Stromal cell of bone marrow (primary cell): ENCODE measurements at regions not wholly inside any gene's neighbourhood (a gene's known extent, or its start where the extent isn't known, plus 50 kb on each side); places are given as distances from the start of the nearest gene placed in this dataset.
"Not testable (repeated sequence)": the region's sequence is repeated elsewhere in the genome, so short reads cannot be mapped to it uniquely, and the experiment has no call there.

ENCODE experiments used
- DNase-seq: peaks from one replicate; pipeline ENCODE4 v3.0.0-alpha.2; 2012; ENCODE audit warnings: low read depth

DNA sequence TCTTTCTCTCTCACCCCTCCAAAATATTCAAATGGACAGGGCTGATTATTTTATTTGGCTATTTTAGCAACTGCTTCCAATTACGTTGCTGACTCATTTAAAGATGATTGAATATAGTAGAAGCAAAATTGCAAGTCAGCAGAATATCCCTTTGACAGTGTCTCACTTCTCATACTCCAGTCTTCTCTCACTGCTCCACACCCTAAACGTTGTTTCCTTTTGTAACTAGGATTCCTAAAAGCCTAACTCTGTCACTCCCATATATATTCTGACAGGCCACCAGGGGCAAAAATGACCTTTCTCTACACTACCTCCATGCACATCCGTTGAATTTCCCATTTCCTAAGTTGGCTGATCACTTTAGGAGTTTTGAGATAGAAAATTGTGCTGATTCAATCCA, 351.1 kb downstream of the RND3 start:
- peak; percentile 52 for DNase-seq

DNA sequence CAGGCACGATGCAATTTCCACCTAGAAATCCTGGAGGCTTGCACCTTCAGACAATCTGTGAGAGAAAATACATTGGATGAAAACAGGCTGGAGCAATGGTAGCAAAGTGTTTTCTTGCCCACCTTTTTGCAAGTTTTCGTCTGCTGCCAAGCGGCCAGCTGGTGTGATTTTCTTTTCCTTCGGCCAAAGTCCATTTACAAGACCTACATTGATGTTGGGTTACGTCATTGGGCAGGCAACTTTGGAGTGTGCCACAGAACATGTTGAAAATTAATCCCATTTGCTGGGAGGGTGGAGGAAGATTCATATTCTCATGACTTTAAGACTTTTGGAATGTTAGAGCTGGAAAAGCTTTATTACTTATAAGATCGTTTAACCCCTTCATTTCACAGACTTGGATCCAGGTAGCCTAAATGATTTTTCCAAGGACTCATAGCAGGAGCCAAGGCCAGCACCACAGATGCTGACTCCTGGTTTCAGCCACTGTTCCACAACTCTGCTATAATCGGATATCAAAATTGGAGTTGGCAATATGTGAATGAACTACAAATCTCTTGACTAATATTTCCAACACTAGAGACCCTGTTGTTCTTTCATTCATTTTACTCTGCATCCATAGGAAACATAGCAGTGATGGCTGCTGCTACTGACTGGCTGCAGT, 352.1 kb downstream of the RND3 start:
- DNase-seq = no peak

DNA sequence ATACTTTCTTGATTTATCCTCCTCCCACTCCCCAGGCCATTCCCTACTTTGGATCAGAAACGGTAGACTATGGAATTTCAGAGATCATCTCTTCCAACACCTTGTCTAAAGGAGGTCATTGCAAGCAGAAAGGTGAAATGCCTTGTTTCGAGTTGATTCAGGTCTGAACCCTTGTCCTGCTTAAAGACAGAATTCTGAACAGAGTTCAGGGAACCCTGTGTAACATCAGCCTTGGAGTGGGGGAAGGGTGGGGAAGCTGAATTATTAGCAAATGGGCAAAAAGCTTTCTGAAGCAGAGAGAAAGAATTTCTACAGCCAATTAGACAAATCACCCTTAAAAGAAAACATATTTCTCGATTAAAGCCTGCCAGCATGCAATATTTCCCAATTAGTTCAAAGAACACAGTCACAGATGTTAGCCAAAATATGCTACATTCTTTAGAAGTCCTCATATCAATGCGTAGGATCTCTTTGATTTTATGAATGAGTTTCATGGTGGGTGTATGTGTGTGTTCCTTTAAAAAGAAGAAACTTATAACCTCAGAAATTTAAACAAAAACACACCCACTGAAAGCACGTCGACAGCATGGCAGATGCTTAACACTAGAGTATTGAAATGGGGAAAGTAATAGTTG, 353.1 kb downstream of the RND3 start:
- DNase-seq = no peak

DNA sequence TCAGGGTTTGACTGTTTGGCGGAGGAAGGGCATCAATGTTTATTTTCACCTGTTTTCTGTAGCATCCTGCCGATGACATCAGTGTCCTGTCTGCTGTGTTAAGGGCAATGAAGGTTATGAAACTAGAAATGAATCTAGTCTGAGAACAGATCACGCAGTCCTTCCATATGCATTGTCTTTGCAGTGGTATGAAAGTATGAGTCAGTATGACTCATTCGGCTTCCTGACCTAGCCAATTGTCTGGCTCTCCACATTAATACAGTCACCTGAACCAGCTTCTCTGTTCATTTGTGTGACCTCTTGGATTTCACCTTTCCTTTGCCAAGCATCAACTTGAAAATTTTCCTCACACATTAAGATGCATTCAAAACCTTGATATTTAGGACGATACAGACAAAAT, 353.8 kb downstream of the RND3 start:
- DNase-seq = no peak

DNA sequence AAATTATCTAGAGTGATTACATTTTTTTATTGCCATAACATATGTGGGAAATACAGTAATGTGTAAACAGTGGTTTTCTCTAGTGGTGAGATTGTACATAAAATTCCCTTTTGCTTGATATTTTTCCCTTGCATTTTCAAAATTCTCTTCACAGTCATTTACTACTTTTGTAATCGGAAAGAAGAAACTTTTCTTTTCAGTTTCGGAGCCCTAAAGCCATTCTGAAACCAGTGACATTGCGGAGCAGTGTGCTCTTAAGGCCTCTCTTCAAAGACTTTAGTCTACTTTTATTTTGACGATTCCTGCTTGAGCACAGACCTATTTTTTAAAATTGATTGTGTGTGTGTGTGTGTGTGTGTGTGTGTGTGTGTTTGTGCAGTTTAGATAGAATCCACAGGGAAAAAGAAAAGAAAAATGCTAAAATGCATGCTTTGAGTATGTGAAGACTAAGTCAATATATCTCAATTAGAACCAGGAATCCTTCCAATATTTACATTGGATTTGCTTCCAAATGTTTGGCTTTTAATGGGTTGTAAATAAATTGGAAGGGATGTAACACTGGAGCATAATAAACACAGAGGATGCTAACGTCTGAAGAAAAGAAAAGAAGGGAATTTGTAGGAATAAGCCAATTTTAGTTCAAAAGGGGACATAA, 357.4 kb downstream of the RND3 start:
- no peak for DNase-seq

DNA sequence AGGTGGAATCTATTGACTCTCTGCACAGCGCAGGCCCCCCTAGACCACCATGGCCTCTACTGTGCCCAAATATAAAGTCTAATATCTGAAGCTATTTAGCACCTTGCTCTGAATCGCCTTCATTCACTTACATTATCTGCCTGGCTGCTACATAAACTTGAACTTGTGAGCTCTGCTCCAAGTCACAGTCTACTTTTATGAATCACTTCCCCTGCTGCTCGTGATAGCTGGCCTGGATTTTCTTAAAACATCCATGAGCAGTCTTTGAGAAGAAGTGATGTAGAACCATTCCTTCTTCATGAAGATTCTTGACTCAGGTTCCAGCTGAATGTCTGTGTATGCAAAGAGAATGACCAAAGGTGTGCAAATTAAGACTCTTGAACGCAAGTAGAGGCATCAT, 359.5 kb downstream of the RND3 start:
- DNase-seq = no peak

DNA sequence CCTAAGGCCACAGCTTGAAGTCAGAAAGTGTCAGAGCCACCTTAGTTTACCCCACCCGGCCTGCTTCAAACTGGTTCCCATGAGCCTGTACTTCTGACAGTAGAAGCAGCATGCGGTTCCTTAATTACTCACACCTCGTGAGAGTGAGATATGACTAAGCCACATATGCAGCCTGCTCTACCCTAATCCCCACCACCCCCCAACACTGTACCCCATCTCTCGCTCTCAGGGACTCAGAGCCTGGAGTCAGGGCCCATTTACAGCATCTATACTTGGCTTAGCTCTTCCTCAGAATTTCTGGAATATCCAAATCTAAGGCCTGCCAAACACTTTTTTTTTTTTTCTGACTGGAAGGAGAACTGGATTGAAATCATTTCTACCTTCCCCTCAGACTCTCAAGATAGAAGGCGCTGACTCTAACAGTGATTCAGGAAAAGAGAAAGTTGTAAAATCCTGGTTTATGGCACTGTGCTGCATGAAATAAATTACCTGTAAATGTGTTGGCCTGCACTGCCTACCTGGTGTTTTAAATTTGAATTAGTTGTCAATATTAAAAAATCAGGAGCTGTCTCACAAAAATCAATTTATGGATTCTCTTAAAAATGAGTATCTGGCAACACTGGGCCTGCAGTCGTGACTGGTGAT, 360.0 kb downstream of the RND3 start:
- DNase-seq = no peak

DNA sequence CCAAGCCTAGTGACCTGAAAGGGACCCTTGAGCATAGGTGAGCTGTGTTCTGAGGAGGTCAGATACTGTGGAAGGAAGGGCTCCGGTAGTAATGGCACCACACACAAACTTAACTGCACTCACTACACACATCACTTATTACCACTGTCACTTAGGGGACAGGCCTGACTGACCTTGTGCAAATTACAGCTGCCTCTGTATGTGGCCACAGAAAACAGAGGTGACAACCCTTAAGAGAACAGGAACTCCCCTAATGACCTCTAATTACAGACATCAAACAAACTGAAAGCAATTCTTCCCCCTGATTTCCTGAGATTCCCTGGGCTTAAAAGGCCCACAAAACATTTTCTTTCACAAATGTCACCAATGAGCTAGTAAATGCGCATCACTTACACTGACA, 360.6 kb downstream of the RND3 start:
- DNase-seq = no peak

DNA sequence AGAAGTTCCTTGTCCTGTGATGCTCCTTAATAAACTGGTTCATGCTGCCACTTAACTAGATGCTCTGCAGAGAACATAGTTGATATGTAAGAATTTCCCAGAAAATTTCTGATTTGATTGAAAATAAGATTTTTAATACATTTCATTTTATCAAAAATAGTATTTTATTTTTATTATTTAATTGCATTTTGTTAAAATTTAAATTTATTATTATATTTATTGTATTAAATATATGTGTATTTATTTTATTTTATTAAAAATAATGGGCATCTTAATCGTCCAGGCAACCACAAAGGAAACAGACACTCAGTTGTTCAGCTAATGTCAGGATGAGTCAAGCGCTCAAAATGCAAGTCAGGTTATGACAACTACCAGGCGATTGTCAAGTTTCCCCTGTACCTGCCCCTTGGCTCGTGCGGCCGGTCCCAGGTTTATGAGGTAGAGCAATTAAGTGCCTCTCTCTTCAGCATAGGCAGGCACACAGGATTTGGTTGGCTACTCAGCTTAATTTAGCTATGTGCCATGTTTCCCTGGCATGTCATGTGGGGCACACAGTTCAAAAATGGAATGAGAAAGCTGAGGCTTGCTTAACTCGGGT, 361.2 kb downstream of the RND3 start:
- no peak for DNase-seq

DNA sequence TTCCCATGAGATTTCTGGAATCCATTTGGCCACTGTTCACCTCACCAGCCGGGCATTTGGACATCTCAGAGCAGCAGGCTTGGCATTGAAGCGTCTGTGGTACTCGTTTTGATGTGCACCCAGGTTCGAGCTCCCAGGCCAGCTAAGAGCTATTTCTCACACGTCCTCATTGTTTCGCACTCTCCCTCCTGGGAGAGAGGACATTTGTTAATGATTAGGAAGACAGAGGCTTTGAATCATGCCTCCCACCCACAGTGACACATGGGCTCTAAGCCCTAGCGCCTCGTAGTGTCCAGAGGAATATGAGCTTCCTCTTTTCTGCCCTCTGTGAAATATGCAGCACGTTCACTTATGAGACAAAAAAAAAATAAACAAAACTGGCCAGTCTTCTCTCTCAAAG, 361.8 kb downstream of the RND3 start:
- DNase-seq = peak; percentile 55

DNA sequence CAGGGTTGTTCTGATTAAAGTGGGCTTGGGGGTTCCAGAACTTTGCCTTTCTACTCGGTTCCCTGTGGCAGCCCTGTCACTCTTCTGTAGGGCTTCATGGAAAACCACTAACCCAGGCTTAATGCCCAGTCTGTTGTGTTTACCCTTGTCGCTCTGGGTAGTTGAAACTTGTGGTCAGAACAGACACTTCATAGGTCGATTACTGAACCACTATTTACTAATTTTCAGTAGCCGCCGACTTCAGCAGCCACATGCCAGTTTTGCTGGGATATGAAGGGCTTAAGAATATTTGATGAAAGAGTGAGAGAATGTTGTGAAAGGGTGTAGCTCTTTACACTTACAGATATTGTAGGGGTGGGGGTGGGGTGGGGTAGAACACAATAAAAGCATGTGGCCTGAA, 362.3 kb downstream of the RND3 start:
- no peak for DNase-seq

DNA sequence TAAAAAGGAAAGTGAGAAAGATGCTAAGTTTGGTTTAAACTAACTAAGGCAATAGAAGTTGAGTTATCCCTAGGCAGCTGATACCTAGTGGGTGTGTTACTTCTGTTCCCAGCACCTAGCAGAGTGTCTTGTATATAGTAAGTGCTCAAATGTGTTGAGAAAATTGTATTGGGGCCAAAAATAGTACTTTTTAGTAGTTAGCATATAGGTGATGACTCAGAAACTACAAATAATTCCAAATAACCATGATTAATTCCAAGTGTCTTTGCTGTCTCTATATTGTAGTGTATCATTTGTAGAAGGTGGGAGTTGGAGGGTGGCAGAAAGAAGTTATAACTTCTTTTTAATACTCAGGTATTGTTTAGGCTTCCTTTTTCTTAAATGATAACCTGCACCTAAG, 362.7 kb downstream of the RND3 start:
- no peak for DNase-seq

DNA sequence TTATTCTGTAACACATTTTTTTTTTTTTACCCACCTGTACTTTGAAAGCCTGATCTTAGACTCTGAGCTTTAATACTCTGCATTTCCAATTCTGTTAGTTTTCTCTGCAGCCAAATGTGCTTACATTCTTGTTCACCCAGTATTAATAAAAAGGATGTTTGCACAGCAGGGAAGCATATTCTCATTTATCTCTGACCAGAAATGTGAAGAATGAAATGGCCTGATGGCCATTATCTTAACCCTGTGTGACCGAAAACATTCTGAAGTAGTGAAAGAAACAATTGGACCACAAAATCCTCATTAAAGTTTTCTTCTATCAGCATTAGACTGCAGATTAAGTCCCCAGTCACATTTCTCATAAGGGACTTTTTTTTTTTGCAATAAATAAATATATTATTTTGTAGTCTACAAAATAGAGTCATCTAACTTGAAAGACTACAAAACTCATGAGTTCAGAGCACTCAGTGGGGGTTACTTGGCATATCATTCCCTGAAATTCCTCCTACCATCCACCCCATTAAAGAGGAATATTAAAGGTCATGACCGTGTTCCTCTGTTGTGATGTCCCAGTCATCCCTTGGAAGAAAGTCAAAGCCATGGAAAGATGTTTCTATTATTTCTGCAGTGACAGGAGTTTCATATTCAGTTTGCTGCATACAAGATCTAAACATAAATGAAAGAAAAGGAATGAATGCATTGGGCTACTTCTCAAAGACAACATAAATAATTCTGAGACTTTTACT, 364.4 kb downstream of the RND3 start:
- no peak for DNase-seq

DNA sequence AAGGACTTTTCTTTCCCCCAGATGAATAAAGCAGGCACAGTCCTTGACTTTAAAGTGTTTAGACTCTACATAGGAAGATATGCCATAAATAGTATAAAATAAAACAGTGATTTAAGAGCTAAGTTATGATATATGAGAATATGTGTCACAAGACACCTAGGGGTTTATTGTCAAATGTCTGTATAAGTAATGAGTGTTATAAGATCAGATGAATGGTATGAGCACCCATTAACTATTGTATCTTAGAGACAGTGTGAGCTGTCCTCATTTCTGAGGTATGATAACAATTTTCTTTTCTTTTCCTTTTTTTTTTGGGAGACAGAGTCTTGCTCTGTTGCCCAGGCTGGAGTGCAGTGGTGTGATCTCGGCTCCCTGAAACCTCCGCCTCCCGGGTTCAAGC, 365.3 kb downstream of the RND3 start:
- DNase-seq = no peak

DNA sequence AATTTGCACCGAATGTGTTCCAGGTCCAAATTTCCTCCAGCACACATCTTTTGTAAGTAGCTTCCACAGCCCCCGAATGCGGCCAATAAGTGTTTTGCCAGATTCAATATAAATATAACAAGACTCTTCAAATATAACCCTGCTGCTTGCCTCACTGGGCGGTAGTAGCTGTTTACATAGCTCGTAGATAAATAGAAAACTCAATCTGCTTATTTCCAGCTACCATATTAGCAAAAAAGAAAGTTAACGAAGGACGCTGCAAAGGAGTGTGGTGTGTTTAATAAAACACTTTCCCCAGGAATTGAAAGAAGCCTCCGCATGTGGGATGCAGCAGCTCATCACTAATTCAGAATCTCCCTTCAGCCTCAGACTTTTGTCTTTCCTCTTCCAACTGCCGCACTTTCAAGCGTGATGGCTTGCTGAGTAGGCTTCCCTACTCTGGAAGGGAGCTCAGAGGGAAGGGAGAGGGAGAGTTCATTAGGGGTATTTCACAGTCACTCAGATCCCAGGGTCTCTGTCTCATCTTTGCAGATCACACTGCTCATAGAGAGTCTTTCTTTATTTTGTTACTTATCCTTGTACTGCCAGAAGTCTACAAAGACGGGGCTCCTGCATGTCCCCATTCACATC, 367.0 kb downstream of the RND3 start:
- no peak for DNase-seq

DNA sequence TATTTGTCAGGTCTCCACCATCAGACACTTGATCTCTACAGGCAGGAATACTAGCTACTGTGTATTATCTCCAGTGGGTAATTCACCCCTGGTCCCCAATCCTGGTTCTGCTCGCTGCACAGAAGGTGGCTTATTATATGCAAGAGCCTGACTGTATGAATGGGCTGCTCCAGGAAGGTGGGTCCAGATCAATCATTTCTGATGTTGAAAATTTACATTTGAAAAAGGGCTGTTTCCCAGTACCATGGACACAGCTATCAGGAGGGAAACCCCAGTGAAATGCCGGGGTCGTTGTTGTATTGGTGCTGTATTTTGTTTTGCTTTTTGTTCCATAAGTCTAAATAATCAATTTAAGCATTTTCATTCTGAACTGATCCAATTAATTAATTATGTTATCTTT, 367.6 kb downstream of the RND3 start:
- DNase-seq = no peak

DNA sequence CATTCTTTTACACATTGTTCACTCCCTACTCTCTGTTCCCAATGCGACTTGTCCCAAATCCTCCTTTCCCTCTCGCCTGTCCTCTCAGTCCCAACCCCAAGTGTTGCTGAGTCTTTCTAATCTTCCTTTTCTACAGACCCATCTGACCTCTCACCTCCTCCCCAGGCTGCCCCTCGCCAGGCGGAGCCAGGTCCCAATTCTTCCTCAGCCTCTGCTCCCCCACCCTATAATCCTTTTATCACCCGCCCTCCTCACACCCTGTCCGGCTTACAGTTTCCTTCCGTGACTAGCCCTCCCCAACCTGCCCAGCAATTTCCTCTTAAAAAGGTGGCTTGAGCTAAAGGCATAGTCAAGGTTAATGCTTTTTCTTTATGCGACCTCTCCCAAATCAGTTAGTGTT, 373.4 kb downstream of the RND3 start:
- not testable (repeated sequence) for DNase-seq

DNA sequence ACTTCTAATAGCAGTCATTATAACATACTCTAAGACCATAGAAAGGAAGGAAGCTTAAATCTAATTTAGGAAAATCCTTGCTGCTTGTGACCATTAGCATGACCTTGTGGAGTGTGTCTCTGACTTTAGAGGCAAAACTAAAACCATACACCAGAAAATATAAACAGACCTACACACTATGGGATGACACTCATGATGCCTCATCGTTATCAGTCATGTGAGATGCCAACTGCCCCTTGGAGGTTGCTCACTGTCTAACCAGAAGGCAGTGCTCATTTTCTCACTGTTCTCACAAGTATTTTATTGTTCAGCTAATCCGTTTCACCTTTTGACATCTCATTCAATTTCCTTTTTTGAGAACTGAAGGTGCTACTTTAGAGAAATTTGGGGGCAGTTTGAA, 376.9 kb downstream of the RND3 start:
- DNase-seq = no peak

DNA sequence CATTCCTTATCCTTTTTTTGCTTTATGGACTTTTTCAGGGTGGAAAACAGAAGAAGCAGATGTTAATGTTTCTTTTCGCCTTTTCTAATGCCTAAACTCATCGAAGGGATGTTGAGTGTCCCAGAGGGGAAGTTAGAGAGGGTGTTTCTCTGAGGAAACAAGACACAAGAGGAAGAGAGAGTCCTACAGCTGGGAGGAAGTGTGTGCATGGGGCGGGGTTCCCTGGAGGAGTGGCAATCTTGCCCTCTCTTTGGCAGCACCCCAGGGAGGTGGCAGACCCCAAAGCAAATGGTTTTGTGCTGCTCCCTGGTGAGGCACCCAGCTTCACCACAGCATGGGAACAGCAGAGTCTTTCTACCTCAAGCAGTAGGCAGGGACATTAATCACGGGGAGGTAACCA, 377.6 kb downstream of the RND3 start:
- DNase-seq = no peak

DNA sequence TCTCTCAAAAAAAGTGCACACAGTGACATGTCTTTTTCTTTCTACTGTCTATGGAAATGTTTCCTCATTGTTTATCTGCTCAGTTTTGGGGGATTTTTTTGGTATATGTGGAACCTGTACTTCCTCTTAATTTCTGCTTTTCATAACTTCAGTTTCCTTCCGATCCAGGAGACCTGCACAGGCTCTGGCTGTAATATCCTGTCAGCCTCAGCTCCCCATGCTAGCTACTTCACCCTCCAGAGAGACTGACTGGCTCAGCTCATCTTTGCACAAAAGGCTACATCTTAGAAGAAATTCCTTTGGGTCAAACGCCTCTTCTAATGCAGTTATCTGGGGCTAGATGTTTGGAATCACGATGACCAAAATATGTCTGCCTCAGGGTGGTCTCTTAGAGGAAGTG, 378.4 kb downstream of the RND3 start:
- no peak for DNase-seq

DNA sequence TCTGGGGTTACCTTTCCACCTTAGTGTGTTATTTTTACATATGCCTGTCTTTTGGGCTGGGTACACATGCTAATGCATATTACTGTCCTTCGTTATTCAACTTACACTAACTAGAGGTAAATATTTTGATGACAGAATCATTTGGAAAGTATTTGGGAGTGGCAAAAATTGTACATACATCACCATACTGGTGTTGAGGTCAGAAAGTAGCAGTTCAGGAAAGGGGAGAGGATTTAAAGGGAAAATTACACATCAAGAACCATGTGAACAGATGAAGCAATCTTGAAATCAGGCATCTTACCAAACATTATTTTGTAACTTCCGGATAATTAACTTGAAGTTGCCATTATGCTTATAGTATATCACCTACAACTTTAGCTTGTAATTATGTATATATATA, 379.7 kb downstream of the RND3 start:
- DNase-seq = no peak

DNA sequence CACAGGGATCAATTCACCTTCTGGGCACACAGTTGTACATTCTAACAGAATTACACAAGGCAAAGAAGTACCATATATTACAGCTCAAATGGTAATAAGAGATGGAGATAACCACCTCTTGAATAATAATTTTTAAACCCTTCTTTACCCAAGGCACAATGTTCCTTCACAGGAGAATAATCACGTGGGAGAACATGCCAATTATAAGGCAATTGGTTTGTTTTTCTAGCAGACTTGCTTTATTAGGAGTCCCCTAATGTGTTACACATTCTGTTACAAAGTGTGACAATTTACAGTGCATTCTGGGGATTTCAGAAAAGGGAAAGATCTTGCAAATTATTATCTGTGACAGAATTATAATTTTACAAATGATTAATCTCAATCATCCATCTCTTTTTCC, 380.3 kb downstream of the RND3 start:
- DNase-seq = no peak
